Activated CD4-positive, alpha-beta T cell treated with anti-CD3 and anti-CD28 coated beads, Interleukin-10, Interleukin-2, amounts not matched to agents 100 ng/mL and 50 ng/mL, durations not matched to agents 16 hours and 8 hours (primary cell): ENCODE measurements at regions not wholly inside any gene's neighbourhood (a gene's known extent, or its start where the extent isn't known, plus 50 kb on each side); places are given as distances from the start of the nearest gene placed in this dataset.

Experiments used
- DNase-seq: peaks from one replicate; pipeline ENCODE4 v3.0.0-alpha.2; 2020

DNA sequence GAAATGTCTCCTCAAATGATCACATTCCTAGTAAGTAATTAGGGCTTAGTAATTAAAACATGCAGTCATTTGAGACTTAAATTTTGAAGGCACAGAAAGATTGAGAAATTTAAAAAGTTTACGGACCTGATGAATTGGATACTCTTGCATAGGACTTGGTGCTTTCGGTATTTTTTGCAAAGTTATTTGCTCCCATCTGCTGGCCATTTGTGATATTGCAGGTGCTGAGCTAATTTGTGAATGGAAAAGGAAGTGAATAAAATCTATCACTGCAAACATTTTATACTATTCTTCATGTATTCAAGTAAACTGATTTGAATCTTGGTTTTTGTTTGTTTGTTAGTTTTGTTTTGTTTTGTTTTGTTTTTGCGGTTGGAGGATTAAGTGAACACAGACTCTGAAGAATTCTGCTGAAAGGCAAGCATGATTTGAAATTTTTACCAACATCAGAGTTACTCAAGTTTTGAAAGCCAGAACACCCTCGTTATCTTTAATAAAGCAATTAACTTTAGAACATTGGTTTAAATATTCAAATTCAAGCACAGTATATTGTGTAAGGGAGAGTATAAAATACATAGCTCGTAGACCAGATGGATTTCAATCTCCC, 689.5 kb upstream of the RBFOX1 start:
- DNase-seq = peak; percentile 57

DNA sequence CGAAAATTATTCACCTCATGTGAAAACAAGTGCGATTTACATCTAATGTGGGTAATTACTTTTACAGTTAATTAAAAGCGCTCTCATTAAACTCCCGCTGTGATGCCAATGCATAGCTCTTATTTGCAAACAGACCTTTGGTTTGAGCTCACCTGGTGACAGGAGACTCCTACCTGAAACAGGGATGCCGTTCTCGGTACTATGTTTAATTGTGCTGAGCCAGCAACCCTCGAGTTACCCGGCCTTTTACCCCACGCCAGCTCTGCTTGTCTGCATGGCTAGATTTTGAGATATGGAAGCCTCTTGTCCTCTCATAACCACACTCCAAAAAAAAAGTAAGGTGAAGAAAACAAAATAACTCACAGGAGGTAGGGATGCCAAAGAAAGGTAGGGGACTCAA, 690.4 kb upstream of the RBFOX1 start:
- no peak for DNase-seq

DNA sequence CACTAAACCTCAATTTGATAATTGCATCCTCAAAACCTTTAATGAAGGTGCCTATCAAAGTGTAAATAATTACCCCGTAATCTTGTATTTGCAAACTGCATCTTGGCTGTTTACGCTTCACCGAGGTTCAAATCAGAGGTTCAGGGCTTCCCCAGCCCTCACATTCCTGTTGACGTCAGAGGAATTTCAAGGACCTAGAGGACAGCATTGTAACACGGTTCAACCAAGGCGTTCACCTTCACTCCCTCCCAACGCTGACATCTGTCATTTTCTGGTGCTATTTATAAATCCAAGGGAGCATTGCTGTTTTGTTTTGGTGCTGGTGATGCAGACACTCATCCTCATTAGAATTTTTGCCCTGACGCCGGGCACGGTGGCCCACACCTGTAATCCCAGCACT, 691.6 kb upstream of the RBFOX1 start:
- no peak for DNase-seq

- DNase-seq = no peak
These were observed 696.2 kb upstream of the RBFOX1 start for GRCh38 chr16:6636457-6636856.

- no peak for DNase-seq
These were observed 698.5 kb upstream of the RBFOX1 start for GRCh38 chr16:6634151-6634550.

DNA sequence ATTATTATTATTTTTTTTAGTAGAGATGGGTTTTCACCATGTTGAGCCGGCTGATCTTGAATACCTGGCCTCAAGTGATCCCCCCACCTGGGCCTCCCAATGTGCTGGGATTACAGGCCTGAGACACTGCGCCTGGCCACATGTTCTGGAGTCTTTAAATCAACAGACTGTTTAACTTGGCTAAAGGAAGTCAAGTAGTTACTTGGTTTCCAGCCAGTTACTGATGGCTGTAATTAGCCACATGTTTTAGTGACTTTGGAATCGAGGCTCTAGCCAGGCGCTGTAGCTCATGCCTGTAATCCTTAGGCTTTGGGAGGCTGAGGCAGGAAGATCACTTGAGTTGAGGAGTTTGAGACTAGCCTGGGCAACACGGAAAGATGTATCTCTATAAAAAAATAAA, 699.2 kb upstream of the RBFOX1 start:
- DNase-seq = no peak

GRCh38 chr16:6629110-6629509, 703.5 kb upstream of the RBFOX1 start:
- no peak for DNase-seq

- no peak for DNase-seq
These were observed 707.0 kb upstream of the RBFOX1 start for GRCh38 chr16:6625606-6626005.

- DNase-seq = no peak
These were observed 713.8 kb upstream of the RBFOX1 start for GRCh38 chr16:6618874-6619273.

- no peak for DNase-seq
These were observed 715.9 kb upstream of the RBFOX1 start for GRCh38 chr16:6616746-6617145.

DNA sequence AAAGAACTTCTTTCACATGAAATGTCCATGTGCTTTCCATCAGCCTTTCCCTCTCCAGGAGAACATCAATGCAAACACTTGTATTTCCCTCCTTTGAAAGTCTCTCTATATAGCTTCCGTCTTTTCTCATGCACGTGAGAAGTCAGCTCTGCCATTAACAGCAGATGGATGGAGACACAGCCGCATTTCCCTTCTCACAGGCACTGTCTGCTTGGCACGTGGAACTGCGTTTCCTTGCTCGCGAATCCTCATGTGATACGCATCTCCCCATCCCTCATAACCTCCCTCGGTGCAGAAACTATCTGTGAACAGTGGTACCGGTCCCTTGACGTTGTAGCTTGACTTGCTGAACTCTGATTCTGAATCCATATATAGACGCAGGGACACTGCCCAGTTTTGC, 717.0 kb upstream of the RBFOX1 start:
- DNase-seq = no peak

DNA sequence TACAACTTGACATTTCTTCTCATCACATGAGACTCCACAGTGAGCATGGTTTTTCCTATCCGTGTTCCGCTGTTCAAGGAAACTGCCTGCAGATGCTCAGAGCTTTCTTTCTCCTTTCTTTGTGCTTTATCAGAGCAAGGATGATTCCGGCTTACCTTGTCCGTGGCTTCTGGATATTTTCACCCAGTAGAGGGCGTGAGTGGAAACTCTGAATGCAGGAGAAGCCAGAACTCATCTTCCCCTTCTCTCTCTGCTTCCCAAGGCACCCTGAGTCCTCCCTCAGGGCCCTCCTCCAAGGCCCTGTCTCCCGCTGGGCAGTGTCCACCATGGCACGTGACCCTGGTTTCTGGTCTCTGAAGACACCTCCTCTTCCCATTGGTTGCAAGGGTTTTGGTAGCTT, 721.1 kb upstream of the RBFOX1 start:
- DNase-seq = no peak

DNA sequence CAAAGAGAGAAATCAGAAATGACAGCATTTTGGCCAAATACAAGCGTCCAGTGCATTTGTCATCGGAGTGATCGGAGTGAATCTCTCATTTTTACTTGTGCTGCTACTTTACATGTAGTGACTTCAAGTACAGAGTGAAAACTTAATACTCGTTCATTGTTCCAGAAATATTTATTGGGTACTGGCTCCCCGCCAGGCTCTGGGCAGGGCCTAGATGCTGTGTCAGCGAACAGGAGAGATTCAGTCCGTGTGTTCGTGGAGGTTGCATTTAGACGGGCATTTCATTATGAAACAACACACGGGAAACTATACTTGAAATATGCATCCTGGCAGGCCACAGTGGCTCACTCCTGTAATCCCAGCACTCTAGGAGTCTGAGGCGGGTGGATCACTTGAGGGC, 727.2 kb upstream of the RBFOX1 start:
- no peak for DNase-seq

- DNase-seq = no peak
These were observed 728.8 kb upstream of the RBFOX1 start for GRCh38 chr16:6603780-6604325.

DNA sequence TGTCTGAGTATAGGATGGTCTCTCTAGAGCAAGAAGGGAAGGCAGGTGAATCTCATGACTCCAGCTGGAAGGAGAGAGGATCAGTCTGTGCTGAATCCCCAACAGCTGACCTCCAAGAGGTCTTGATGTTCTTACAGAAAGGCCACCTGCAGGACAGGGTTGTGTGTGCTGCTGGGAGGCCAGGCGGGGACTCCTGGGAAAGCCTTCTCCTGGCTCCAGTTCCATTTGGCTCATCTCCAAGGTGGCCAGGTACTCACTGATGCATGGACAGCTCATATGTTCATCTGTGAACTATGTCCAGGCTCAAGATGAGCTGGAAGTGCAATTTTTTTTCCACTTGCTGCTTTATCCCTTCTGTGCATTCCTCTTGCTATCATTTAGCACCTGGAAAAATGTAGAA, 730.2 kb upstream of the RBFOX1 start:
- DNase-seq = no peak

GRCh38 chr16:6600167-6600566, 732.5 kb upstream of the RBFOX1 start:
- no peak for DNase-seq

GRCh38 chr16:6593799-6594198, 738.8 kb upstream of the RBFOX1 start:
- no peak for DNase-seq

DNA sequence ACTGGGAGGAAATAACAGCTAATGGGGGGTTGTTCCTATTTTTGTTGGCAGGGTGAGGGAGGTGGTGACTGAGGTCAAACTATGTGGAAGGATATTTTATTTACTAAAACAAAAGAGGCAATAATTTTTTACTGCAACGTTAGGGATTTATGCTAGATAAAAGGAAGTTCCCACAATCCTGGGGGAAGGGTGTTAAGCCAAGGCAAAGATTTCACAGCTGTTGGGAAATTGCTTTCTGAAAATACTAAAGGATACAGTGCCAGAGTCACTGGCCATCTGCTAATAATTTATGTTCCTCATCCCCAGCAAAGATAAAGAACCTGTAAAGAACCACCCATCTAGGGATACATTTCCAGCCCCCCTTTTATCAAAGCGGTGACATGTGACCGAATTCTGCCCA, 756.0 kb upstream of the RBFOX1 start:
- no peak for DNase-seq

DNA sequence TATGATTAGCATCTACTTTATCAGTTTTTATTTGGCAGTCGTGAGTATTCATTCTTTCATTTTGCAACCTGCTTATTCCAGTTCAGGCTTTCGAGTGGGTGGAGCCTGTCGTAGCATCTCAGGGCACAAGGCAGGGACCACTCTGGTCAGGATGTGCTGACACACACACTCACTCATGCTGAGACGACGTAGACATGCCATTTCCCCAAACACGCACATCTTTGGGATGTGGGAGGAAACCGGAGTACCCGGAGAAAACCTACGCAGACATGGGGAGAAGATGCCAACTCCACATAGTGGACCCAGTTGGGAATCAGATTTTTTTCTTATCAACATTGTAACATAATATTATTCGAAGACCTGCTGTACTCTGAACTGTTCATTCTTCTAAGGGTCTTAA, 756.5 kb upstream of the RBFOX1 start:
- DNase-seq = no peak

DNA sequence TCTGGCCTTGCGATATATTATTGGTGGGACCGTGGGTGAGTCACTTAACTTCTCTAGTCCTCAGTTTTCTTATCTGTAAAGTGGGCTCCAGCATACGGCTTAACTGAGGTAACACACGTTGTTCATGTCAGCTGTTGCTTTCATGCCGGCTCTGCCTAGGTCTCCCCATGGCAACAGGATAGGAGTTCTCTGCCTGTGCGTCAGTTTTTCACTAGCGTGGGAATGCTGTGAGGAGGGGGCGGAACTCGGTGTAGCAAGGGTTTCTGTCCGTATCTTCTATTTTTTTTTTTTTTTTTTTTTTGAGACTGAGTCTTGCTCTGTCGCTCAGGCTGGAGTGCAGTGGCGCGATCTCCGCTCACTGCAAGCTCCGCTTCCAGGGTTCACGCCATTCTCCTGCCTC, 758.5 kb upstream of the RBFOX1 start:
- no peak for DNase-seq

DNA sequence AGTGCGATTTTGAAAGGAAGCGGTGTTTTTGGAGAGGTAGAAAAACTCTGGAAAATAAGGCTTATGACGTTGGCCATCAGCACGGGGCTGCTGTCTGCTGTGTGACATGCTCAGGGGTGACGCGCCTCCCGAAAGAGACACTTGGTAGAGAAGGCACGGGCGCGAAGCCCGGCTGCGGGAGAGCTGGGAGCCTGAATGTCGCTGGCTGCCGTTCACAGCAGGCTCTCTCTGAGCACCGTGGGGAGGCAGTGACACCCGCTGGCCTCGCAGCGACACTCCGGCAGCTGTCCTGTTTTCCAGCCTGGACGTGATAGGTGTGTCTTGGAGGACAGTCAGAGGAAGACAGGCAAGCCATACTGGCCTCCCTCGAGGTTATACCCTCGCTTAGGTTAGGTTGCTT, 759.1 kb upstream of the RBFOX1 start:
- no peak for DNase-seq

DNA sequence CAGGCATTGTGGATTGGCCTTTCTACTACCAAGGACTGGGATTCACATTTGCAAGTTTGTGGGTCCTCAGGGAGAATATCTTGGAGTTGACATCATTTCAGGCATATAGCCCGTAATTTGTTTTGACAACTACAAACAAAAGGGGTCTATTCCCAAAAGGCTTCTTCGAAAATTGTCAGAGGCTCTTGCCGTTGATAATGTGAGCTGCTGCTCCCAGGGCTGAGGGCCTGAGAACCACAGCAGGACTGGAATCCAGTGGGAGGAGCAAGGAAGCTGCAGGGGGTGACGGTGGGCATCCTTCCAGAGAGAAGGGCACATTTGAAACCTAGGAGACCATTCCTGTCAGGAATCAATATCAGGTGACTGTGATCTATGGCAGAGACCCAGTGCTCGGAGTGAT, 761.6 kb upstream of the RBFOX1 start:
- no peak for DNase-seq

- DNase-seq = no peak
These were observed 762.1 kb upstream of the RBFOX1 start for GRCh38 chr16:6570530-6570929.

GRCh38 chr16:6562986-6563385, 769.7 kb upstream of the RBFOX1 start:
- DNase-seq = no peak

DNA sequence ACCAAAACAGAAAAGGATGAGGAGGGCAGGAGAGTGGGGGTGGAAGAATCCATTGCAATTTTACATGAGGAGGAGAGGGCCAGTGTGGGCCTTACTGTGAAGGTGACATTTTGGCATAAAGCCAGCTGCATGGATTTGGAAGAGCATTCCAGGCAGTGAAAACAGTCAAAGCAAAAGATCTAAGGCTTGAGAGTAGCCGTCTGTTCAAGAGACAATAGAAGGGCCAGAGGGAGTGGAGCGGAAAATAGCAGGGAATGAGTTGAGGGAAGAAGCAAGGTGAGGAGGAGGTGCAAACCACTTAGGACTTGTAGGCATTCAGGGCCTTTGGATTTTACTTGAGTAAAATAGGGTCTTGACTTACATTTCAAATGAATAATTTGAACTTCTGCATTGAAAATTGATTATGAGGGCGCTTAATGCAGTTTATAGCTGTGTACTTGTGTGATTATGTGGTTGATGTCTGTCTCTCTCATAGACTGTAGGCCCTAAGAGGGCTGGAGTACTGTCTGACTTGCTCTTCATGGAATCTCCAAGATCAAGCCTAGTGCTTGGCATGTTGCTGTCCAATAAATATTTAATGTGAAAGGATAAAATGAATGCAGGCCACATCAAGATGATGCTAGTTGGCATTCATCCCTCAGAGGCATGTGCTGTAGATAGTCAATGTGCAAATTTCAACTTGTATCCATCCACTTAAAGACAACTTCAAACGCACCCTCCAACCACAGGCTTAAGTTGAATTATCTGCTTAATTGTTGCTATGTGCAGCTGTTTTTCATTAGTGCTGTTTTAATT, 772.1 kb upstream of the RBFOX1 start:
- no peak for DNase-seq
